ENCODE measurements at regions not wholly inside any gene's neighbourhood (a gene's known extent, or its start where the extent isn't known, plus 50 kb on each side); places are given as distances from the start of the nearest gene placed in this dataset.

- no peak overlapping the region for H4K8ac ChIP-seq (ENCODE audit: extremely low read depth, insufficient read depth, low read length)
- H3K9ac ChIP-seq (replicated peaks in 1 of 4; ENCODE audit: extremely low read depth in 1 of 4, low read depth in 3 of 4, low read length in 3 of 4), result no peak overlapping the region
- no peak for DNase-seq (ENCODE audit: low read depth in 1 of 2, low spot score in 2 of 2)
- H2AFZ ChIP-seq (ENCODE audit: low read length), result no peak overlapping the region
- no peaks in the 10 kb centered on the region for H3K23me2 ChIP-seq (ENCODE audit: low read depth, low read length)
- no peak for TF ChIP-seq CHD1 (IDR thresholded peaks at IDR 0.05; ENCODE audit: low read depth, low read length)
- no peak overlapping the region for H3K56ac ChIP-seq (replicated peaks; ENCODE audit: insufficient read length, low read depth, low read length)
- CTCF ChIA-PET (ENCODE audit: partially characterized antibody), result no interaction called here
- no peak overlapping the region for H2BK5ac ChIP-seq (ENCODE audit: low read depth, low read length)
- H2BK120ac ChIP-seq (replicated peaks; ENCODE audit: low read depth, low read length), result no peak overlapping the region
- no peak overlapping the region for H4K5ac ChIP-seq (ENCODE audit: insufficient read length, low read depth, low read length)
- WGBS, 2 experiments (ENCODE audit: extremely low coverage in 1 of 2, insufficient coverage in 1 of 2, insufficient read length in 1 of 2, insufficient replicate concordance in 2 of 2, low coverage in 1 of 2, low lambda C conversion rate in 2 of 2, missing lambda C conversion rate in 1 of 2), result 90% methylated on average over 2 of the region's 2 CpGs; no CpG with 5 or more reads in 1 of the 2 experiments
- H3K27ac ChIP-seq (ENCODE audit: low read depth, low read length), result no peak overlapping the region
- no peak overlapping the region for H4K91ac ChIP-seq (replicated peaks; ENCODE audit: insufficient read length, low read length)
- H3K4ac ChIP-seq (replicated peaks; ENCODE audit: insufficient read length, low read depth, low read length), result no peak overlapping the region
- H3K23ac ChIP-seq (ENCODE audit: insufficient read length), result no peak overlapping the region
- H3K4me2 ChIP-seq (ENCODE audit: insufficient read depth in 1 of 2, low read depth in 2 of 2, low read length in 2 of 2), result no peak overlapping the region
- H3K4me3 ChIP-seq (ENCODE audit: extremely low read depth in 1 of 4, insufficient read depth in 2 of 4, low read depth in 3 of 4, low read length in 4 of 4), result no peak overlapping the region
- no peak overlapping the region for H3K14ac ChIP-seq (ENCODE audit: insufficient read length)
- no peaks in the 10 kb centered on the region for H4K20me1 ChIP-seq (replicated peaks in 1 of 2; ENCODE audit: control insufficient read depth in 1 of 2, insufficient read depth in 2 of 2, low read length in 2 of 2)
- no peak overlapping the region for H2BK12ac ChIP-seq (ENCODE audit: low read depth, low read length)
- no peak overlapping the region for H3K18ac ChIP-seq (ENCODE audit: extremely low read depth, low read length)
- no peaks in the 10 kb centered on the region for H3K9me3 ChIP-seq (ENCODE audit: insufficient read depth in 2 of 2, low read depth in 1 of 2, low read length in 1 of 2)
- POLR2A ChIA-PET (ENCODE audit: partially characterized antibody), result no interaction called here
- no peak overlapping the region for H2AK5ac ChIP-seq (ENCODE audit: low read depth, low read length)
- no peaks in the 10 kb centered on the region; a peak in 1 of 7 replicates for H3K4me1 ChIP-seq (replicated peaks in 1 of 4; ENCODE audit: control insufficient read depth in 3 of 4, insufficient read depth in 4 of 4, low read length in 3 of 4)
- H3K79me2 ChIP-seq (ENCODE audit: control insufficient read depth in 1 of 2, insufficient read depth in 2 of 2, low read length in 2 of 2), result no peaks in the 10 kb centered on the region
- no peaks in the 10 kb centered on the region for H3K79me1 ChIP-seq (ENCODE audit: low read depth, low read length)
- H3K27me3 ChIP-seq (replicated peaks in 1 of 4; ENCODE audit: control insufficient read depth in 3 of 4, extremely low read depth in 1 of 4, insufficient read depth in 3 of 4, low read length in 3 of 4), result no peaks in the 10 kb centered on the region
- FAIRE-seq, result no peak
- no peak overlapping the region for H2BK15ac ChIP-seq (ENCODE audit: low read length)
- no peaks in the 10 kb centered on the region for H3K36me3 ChIP-seq (ENCODE audit: control insufficient read depth in 2 of 4, insufficient read depth in 4 of 4, low read length in 3 of 4)
- no peak overlapping the region for H2BK20ac ChIP-seq (ENCODE audit: low read length)
These were observed 108.4 kb upstream of the RPS23 start for GRCh38 chr5:82386576-82386975.

Data from H1 (cell line).